ENCODE measurements at regions not wholly inside any gene's neighbourhood (a gene's known extent, or its start where the extent isn't known, plus 50 kb on each side); places are given as distances from the start of the nearest gene placed in this dataset.
"Not testable (repeated sequence)": the region's sequence is repeated elsewhere in the genome, so short reads cannot be mapped to it uniquely, and the experiment has no call there.

DNA sequence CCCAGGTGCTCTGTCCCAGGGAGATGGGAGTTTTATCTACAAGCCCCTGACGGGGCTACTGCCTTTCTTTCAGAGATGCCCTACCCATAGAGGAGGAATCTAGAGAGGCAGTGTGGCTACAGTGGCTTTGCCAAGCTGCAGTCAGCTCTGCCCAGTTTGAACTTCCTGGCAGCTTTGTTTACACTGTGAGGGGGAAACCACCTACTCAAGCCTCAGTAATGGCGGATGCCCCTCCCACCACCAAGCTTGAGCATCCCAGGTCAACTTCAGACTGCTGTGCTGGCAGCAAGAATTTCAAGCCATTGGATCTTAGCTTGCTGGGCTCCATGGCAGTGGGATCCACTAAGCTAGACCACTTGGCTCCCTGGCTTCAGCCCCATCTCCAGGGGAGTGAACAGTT is 53.1 kb upstream of the TMEM252 start:
- DNase-seq = not testable (repeated sequence)

DNA sequence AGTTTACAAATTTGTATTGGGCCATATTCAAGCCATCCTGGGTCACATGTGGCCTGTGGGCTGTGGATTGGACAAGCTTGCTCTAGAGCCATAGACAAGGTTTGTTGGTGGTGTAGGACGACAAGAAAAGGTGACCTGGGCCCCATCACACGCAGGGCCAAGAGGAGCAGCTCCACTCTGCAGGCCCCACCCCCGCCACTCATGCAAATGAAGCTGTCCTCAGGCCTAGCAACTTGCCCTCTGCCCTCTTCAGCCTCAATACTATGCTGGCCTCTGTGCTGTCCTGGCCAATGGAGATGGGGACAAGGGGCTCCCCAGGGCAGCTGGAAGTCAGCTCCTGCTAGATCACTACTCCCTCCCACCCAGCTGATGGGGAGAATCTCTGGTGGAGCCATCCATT is 55.2 kb upstream of the TMEM252 start:
- no peak for DNase-seq

DNA sequence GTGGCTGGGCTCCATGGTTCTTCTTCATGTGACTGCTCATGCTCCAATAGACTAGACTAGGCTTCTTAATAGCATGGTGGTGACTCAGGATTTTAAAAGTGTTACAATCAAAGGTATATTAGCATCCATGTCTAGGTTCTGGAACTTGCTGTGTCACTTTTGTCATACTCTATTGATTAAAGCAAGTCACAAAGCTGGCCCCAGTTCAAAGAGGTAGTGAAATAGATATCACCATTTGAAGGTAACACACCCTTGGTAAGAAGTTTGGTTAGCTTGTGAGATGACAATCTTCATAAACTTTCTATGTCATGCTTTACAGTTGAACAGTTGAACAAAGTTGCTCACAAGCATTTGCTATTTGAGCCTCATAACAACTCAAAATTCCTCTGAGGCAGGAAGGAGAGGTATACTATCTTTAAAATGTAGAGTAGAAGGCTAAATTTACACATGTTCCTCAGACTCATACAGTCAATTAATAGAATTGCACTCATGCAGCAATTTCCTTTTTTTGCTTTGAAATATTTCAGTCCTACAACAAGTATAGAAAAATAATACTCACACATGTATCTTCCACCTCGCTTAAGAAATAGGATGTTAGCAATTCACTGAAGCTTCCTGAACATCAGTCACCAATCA is 56.8 kb upstream of the TMEM252 start:
- DNase-seq = no peak

DNA sequence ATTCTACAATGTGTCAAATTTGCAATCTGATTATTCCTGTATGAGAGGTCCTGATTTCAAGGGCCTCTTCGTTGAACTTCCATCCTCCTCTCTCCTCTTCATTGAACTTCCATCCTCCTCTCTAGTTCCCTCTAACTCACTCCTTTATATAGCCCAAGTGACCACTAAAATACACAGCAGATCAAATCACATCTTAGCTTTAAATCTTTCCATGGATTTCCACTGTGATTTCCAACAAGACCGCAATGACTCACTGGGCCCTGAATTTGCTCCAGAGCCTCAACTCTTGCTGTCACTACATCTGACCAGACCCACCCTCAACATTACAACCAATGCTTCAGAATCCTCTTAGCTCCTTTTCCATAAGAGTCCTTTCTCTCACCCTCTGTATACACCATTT is 59.1 kb upstream of the TMEM252 start:
- no peak for DNase-seq

DNA sequence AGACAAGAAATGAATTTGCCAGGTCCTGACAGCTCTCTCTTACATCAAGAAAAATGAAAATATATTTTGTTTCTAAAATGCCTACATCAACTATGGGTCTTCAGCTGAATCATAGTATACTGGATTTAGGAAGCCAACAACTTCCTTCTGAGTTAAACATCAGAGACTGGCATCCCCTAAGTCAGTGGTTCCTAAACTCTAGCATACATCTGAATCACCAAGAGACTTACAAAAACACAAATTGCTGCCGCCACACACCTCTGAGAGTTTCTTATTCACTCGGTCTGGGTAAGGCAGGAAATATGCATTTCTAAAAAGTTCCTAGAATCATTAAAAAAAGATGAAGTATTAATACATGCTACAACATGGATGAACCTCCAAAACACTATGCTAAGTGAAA is 60.4 kb upstream of the TMEM252 start:
- no peak for DNase-seq

DNA sequence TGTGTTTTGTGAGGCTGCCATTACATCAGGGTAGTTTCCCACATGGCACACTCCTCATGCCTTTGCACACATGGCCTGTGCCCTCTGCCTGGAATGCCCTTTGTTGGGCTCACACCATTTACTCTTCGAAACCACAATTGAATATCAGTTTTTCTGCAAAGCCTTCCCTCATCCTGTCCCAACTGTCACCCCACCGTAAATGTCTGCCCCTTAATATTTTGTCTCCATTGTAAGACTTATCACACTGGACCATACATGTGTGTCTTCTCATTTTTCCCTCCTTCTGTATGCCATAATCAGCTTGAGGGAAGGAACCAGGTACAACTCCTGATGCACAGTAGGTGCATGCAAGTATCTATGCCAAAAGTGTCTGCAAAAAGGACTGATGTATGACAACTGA is 62.7 kb upstream of the TMEM252 start:
- DNase-seq = no peak

DNA sequence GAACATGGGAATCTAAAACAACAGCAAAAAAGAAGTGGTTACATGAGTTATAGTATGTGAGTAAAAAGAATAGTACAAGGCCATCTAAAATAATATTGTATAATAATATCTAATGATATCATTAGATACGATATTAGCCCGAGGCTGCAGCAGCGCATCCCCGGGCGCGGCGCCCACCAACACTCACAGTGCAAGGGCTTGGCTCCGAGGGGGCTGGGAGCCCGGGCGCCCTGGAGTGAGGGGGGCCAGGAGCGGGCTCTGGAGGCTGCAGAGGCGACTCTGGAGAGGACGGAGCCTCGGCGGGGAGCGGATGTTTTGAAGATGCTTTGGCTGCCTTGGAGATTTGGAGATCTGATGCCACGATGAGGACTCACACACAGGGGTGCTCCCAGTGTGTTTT is 68.1 kb upstream of the TMEM252 start:
- DNase-seq = no peak

DNA sequence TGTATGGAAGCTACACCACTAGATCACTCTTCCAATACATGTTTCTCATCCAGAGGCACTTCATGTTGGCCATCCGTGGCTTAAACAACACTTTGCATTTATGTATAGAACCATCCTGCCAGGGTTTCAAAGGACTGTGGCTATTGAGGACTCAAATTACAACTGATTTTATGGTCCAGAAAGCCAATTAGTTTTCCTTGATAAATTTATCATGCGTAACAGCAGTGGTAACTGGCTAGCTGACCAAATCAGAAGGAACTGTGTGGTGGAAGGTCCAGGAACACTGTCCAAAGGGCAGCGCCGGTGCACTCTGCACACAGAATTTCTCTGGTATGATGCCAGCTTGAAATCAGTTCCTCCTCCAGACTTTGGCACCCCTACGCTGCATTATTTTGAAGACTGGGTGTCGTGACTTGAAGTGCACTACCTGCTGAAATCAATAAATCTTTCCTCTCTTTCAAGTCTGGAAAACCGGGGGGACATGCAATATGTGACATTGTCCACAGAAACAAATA is 69.3 kb upstream of the TMEM252 start:
- DNase-seq = no peak

DNA sequence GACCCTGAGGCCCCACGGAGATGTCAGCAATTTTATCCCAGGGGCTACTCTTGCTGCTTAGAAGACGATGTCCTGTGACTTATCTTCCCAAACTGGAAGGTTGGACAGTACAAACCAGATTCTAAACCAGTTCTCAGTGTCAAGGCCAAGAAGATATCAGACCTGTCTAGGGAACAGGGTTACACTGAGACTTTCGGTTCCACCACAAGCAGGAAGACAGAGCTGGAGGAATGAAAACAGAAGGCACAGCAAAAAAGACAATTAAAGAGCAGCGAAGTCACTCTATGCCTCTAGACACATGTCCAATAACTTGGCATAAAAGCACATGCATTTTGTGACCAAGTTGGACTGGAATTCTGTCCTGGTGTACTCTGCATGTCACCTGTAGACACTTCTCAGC is 73.4 kb upstream of the TMEM252 start:
- no peak for DNase-seq

DNA sequence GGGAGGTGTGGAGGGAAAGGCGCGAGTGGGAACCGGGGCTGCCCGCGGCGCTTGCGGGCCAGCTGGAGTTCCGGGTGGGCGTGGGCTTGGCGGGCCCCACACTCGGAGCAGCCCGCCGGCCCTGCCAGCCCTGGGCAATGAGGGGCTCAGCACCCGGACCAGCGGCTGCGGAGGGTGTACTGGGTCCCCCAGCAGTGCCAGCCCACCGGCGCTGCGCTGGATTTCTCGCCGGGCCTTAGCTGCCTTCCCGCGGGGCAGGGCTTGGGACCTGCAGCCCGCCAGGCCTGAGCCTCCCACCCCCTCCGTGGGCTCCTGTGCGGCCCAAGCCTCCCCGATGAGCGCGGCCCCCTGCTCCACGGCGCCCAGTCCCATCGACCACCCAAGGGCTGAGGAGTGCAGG is 76.3 kb upstream of the TMEM252 start:
- DNase-seq = not testable (repeated sequence)

DNA sequence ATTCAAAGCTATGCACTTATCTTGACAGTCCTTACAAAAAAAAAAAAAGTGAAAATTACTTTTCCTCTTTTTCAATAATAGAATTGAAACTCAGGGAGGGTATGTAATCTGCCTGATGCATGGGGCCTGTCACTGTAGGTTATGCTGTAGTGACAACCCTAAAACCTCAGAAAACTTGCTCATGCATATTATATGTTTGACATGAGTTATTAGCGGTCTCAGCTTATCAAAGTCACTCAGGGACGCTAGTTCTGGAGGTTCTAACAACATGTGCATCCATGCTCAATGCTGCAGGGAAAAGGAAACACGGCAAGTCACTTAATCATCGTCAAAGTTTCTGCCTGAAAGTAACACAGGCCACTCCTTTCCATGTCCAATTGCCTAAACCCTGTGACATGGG is 78.4 kb upstream of the TMEM252 start:
- DNase-seq = no peak

DNA sequence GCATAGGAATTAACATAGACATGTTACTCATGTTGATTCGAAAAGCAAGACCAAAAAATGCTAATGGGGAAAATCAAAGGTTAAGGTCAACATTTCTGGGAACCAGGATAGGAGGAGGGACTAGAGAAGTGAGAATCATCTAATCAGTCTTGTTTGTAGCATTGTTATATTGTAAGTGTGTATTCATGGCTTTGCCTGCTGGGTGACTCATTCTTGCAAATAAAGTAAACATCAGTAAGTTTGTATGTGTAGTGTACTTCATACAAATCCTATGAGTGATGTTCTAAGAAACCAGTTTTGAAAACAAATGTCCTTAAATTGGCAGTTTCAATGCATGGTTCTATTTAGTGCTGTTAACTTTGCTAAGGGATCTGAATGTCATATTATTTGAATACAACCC is 79.0 kb upstream of the TMEM252 start:
- DNase-seq = no peak

DNA sequence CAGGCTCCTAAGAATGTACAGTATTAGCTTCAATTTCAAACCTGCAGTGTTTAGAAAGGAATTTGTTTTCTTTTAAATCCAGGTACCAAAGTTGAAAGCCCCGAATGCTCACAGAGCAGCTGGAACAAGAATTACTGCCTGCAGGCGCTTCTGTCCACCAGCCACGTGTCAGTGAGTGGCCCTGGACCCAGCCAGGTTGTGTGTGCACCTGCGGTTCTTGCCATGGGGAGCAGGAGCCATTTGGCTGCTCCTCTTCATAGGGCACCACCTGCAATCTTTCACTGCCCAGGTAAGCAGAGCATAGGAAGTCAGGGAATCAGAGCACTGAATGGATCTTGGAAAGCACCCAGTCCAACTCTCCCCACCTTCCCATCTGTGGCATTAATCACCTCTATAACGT is 79.5 kb upstream of the PIP5K1B start:
- no peak for DNase-seq

DNA sequence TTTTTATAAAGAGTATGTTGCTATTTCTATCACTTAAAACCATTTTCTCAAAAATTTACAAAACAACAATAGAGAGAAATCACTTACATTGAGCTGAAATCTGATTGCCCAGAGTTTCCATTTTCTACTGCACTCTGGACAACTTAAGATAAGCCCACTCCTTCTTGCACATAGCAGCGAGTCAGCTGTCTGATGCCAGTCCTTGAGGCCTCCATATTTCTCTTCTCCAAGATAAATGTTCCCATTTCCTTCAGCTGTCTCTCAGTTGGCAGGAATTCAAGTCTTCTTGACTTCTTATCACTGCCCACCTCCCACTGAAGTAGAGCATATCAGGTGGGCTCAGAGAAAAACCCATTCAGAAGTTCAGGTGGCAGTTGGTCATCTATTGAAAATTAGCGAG is 78.5 kb upstream of the PIP5K1B start:
- DNase-seq = no peak

DNA sequence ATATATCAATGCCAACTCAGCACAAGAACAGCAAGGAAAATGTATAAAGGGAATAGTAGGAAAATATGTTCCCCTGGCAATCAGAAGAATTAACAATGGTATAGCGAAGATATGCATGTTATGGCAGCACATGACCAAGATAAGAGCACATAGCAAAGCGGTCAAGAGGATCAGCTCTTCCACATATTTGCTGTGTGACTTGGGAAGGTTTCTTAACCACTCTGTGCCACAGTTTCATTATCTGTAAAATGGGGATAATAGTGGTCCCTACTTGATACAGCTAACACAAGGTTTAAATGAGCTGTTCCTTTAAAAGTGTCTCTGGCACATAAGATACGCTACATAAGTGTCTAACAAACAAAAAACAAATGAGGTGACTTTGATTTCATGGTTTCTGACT is 77.9 kb upstream of the PIP5K1B start:
- no peak for DNase-seq

DNA sequence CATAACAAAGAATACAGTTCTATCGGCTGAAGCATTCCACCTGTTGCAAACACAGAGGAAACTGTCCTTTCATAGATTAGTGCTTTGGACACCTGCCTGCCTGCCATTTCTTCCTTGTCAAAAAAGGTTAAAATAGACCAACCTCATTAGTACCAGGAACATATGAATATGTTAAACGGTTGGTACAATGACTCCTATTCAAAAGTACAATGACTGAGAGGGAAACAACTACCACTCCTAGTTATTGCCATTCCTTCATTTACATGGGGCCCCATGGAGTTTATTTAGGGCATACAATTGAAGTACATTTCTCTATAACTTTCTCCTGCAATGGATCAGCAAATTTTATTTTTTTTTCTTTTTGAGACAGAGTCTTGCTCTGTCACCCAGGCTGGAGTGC is 77.4 kb upstream of the PIP5K1B start:
- DNase-seq = no peak

DNA sequence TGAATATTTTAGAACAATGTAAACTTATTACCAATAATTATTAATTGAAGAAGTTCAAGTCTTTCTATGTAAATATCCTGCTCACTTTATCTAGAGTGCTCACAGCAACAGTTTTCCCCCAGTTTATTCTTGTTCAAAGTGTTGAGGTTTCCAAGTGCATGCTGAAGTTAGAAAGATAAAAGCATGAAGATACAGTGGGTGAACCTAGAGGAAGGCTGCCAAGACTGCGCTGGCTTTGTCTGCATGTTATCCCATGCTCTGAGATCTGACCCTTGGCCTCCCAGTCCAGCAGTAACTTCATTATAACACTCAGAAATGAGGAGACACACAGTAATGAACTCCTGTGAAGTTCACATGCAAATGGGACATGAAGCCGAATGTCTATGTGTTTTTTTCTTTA is 76.0 kb upstream of the PIP5K1B start:
- DNase-seq = no peak

DNA sequence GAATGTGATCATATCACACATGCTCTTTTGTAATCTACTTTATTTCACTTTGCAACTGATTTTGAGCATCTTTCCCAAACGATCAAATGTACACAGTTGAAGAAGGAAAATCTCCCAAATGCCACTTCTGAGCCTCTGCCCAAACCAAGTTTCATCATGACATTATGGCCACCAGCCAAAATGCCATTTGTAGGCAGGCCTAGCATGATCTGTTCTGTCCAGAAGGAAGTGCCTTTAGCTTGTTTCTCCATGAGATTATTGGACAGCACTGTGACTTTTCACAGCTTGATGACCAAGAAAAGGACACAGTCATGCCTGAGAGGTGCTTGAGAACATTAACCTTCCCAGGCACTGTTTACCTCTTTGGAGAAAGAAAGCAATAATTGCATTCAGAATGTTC is 73.2 kb upstream of the PIP5K1B start:
- DNase-seq = no peak

DNA sequence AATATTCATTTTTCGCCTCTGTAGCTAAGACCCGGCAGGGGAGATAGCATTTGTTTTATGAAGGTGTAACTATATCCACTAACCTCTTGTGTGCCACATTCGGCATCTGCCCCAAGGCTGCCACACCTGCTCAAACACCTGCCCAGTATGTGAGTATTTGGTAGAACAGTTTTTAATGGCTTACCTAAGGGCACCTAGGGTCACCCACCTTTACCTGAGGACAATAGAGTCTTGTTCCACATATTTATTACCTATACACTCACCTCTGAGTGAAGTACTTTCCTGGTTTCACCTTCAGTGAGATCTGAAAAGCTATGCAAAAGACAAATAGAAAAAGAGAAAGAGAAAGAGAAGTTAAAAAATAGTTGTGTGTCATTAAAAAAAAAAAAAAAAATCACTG is 68.0 kb upstream of the PIP5K1B start:
- DNase-seq = no peak

DNA sequence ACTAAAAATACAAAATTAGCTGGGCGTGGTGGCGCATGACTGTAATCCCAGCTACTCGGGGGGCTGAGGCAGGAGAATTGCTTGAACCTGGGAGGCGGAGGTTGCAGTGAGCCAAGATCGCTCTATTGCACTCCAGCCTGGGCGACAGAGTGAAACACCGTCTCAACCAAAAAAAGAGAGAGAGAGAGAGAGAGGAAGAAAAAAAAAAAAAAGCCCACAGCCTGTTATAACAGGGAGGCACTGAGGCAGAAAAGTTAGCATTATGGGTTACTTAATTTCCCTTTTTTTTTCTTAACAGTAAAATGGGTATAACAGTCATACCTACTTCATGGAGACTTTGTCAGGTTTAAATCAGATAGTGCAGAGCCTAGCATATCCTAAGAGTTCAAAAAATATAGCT is 65.8 kb upstream of the PIP5K1B start:
- DNase-seq = not testable (repeated sequence)

DNA sequence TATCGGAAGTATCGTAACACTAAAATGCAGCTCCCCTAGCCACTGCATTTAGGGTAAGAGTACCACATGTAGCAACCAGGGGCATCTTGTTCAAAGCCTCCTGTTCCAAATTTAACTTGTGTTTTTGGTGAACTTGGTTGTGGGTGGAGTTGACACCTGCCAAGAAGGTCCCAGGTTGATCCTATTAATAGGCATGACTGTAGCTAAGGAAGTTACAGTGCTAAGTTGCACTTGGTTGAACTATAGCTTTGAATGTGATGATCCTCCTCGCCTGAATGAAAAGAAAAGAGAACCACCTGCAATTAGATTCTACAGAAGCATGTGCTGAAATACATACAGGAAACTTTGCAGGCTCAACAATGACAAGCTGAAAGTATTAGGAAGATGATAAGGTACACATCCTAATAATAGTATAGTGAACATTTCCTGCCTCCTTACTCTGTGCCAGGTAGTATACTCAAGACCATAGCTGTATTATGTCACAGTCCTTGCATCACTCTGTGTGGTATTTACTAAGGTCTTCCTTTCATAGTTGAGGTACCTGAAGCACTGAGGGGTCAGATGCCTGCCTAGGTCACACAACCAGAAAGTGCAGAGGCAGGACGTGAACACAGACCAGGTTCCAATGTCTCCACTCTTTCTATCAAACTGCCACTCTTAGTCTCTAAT is 64.5 kb upstream of the PIP5K1B start:
- no peak for DNase-seq

DNA sequence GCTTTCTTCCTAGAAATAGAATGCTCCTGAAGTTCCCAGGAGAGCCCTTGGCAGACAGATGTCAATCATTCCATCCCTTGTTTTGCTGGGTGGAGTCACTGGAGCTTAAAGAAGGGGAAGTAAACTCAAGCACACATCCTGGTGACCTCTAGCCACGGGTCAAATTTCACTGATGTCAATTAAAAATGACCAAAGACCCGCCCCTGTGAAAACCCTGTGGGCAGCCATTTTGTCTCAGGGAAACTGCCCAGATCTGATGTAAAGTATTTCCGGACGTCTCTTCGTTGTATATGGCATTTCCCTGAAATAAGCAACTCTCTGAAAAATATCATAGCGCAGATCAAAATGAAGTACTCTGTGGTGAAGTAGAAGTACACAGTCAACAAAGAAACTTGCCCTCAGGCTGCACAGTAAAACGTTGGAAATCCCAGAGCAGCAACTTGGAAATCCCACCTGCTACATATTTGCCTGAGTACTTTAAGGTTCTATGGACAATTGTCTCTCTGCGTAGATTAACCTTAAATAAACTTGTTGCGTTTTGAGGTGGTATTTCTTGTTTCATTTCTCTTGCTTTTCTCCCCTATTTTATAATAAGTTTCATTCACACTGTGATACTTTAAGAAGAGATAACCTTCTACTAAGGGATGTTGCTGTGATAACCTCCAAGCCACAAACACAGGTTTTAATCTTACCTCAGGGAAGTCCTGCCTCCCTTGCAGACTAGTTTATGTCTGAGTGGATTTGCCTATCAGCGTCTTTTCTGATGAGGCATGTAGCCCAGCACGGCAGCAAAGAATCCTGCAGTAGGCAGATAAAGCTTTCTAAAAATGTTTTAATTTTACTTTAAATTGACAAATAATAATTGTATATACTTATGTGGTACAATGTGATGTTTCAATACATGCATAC is 60.9 kb upstream of the PIP5K1B start:
- no peak for DNase-seq

DNA sequence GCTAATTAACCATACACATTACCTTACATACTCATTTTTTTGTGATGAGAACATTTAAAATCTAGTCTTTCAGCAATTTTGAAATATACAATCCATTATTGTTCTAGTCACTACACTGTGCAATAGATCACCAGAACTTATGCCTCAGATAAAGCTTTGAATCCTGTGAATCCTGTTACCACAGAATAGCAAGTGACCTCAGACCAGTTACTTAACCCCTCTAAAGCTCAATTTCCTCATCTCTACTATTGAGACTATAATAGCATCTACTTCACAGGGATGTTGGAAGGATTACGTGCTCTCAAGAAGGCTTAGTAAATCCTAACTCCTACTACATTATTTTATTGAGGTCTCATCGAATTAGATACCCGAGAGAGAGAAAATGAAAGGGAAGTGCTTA is 60.2 kb upstream of the PIP5K1B start:
- peak; percentile 71 for DNase-seq

DNA sequence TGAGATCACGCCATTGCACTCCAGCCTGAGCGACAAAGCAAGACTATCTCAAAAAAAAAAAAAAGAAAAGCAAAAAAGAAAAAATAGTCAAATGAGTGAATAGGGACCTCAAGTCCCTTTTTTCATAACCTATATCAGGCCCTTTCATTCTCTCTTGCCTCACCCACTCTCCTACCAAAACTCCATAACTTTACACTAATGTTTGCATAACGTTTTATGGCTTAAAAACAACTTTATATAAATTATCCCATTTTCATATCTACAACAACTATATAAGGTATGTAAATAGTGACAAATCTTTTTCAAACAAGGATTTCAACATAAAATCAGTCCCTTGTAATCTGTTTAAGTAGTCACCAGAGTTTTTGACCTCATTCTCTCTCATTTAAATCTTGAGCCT is 56.9 kb upstream of the PIP5K1B start:
- no peak for DNase-seq
